Naive thymus-derived CD4-positive, alpha-beta T cell (primary cell): ENCODE measurements at regions not wholly inside any gene's neighbourhood (a gene's known extent, or its start where the extent isn't known, plus 50 kb on each side); places are given as distances from the start of the nearest gene placed in this dataset.

Experiments used
- ATAC-seq: fragments of 150-1000 bp; cut with Tn5 transposase; 2 replicates; pipeline ENCODE4 v1.10.0; 2021; ENCODE audit warnings: mild to moderate bottlenecking, moderate library complexity
- CTCF ChIA-PET: fragments of 350-600 bp; sonication (Branson Sonifier 250); formaldehyde crosslinking; loops from one replicate; lab custom pipeline; 2021; ENCODE audit warnings: antibody characterized with exemption; lab: Charles Lee
- POLR2A ChIA-PET: fragments of 350-600 bp; sonication (Branson Sonifier 250); formaldehyde crosslinking; loops from one replicate; lab custom pipeline; 2021; ENCODE audit warnings: antibody characterized with exemption, inconsistent platforms; lab: Charles Lee
- DNase-seq, 9 donors: peaks; one replicate each; pipeline versions ENCODE4 v3.0.0 to v3.0.0-alpha.2; 2020 to 2022; ENCODE audit warnings: mixed read lengths in 1 of 9
- H3K27ac ChIP-seq: one replicate; pipeline ENCODE4 v1.7.0; 2013; ENCODE audit warnings: mild to moderate bottlenecking, low read depth, low read length, moderate library complexity
- H3K27me3 ChIP-seq, 2 donors: one replicate each; pipeline ENCODE4 v1.7.0; 2013; ENCODE audit warnings: low read length in 2 of 2, mild to moderate bottlenecking in 2 of 2, moderate library complexity in 2 of 2; ENCODE audit not compliant: control insufficient read depth in 2 of 2, insufficient read depth in 2 of 2
- H3K36me3 ChIP-seq, 3 experiments: 1 replicate in 2 of 3; 2 replicates in 1 of 3; pipeline ENCODE4 v1.7.0; 2013; ENCODE audit warnings: low read length in 3 of 3, mild to moderate bottlenecking in 3 of 3, moderate library complexity in 1 of 3; ENCODE audit not compliant: insufficient read depth in 3 of 3, control insufficient read depth in 2 of 3
- H3K4me1 ChIP-seq, 2 donors: one replicate each; pipeline ENCODE4 v1.7.0; 2013; ENCODE audit warnings: low read length in 2 of 2, mild to moderate bottlenecking in 2 of 2, moderate library complexity in 1 of 2; ENCODE audit not compliant: control insufficient read depth in 2 of 2, insufficient read depth in 2 of 2
- H3K4me3 ChIP-seq: 2 replicates; pipeline ENCODE4 v1.7.0; 2013; ENCODE audit warnings: mild to moderate bottlenecking, low read length
- H3K9me3 ChIP-seq, 3 experiments: 1 replicate in 2 of 3; 2 replicates in 1 of 3; pipeline ENCODE4 v1.7.0; 2013; ENCODE audit warnings: low read length in 3 of 3; ENCODE audit not compliant: control insufficient read depth in 2 of 3
- H3K27ac Mint-ChIP-seq, 9 donors: one replicate each; pipeline ENCODE4 v1.8.0; 2020 to 2022; ENCODE audit warnings: mixed read lengths in 9 of 9, mild to moderate bottlenecking in 8 of 9, moderate library complexity in 5 of 9, inconsistent platforms in 2 of 9
- H3K27me3 Mint-ChIP-seq, 5 donors: one replicate each; pipeline ENCODE4 v1.8.0; 2021 to 2022; ENCODE audit warnings: mixed read lengths in 5 of 5, mild to moderate bottlenecking in 1 of 5
- H3K36me3 Mint-ChIP-seq, 5 donors: one replicate each; pipeline ENCODE4 v1.8.0; 2020 to 2022; ENCODE audit warnings: mixed read lengths in 5 of 5, mild to moderate bottlenecking in 3 of 5, inconsistent platforms in 1 of 5
- H3K4me1 Mint-ChIP-seq, 7 donors: one replicate each; pipeline ENCODE4 v1.8.0; 2020 to 2022; ENCODE audit warnings: mixed read lengths in 7 of 7, mild to moderate bottlenecking in 3 of 7, inconsistent platforms in 1 of 7
- H3K4me3 Mint-ChIP-seq, 10 donors: one replicate each; pipeline ENCODE4 v1.8.0; 2020 to 2022; ENCODE audit warnings: mild to moderate bottlenecking in 10 of 10, mixed read lengths in 10 of 10, moderate library complexity in 6 of 10, inconsistent platforms in 2 of 10
- H3K9me3 Mint-ChIP-seq, 11 donors: one replicate each; pipeline ENCODE4 v1.8.0; 2020 to 2022; ENCODE audit warnings: mixed read lengths in 11 of 11, mild to moderate bottlenecking in 4 of 11, inconsistent platforms in 1 of 11, moderate library complexity in 1 of 11
- intact Hi-C, 2 donors: fragments of 100-400 bp; cut with micrococcal nuclease; formaldehyde crosslinking; loops; one replicate each; pipeline ENCODE4 v1.15.1; 2023

- ATAC-seq = no peak
- H3K27me3 Mint-ChIP-seq = peaks cover 0 to 2% (median 0%) of the 10 kb centered on the region in 5 donors
Observed at GRCh38 chr5:130964231-130965202, 200.5 kb downstream of the HINT1 start.

GRCh38 chr5:130963798-130964197 lies 201.3 kb downstream of the HINT1 start:
- H3K36me3 Mint-ChIP-seq = peaks cover 0 to 4% (median 4%) of the 10 kb centered on the region in 5 donors
- H3K4me1 ChIP-seq = no peaks in the 10 kb centered on the region
- H3K4me3 ChIP-seq = no peak overlapping the region
- H3K27ac Mint-ChIP-seq = no peak overlapping the region
- no peaks in the 10 kb centered on the region for H3K4me1 Mint-ChIP-seq
- DNase-seq = no peak
- no peaks in the 10 kb centered on the region for H3K9me3 ChIP-seq
- H3K4me3 Mint-ChIP-seq = no peak overlapping the region
- POLR2A ChIA-PET = no interaction called here
- peaks cover 0 to 14% (median 8%) of the 10 kb centered on the region in 11 donors for H3K9me3 Mint-ChIP-seq
- no peaks in the 10 kb centered on the region for H3K36me3 ChIP-seq
- peaks cover 0 to 2% (median 0%) of the 10 kb centered on the region in 5 donors for H3K27me3 Mint-ChIP-seq
- intact Hi-C loops = no loop called here
- H3K27ac ChIP-seq = no peak overlapping the region
- CTCF ChIA-PET = no interaction called here
- ATAC-seq = no peak
- H3K27me3 ChIP-seq = no peaks in the 10 kb centered on the region

More at GRCh38 chr5:130964231-130965202, 200.5 kb downstream of the HINT1 start:
- Mint-ChIP-seq H3K4me3 (no peak overlapping the region), H3K27ac (no peak overlapping the region), H3K9me3 (peaks cover 0 to 14% (median 8%) of the 10 kb centered on the region in 11 donors), H3K36me3 (peaks cover 0 to 4% (median 4%) of the 10 kb centered on the region in 5 donors), H3K4me1 (no peaks in the 10 kb centered on the region)
- POLR2A ChIA-PET = interaction anchor here (0.7 kb wide), 1 partner anchor 278 kb away, joined by 3 read pairs; no protein-coding TSS in a partner anchor
- CTCF ChIA-PET = no interaction called here
- no peaks in the 10 kb centered on the region for H3K4me1 ChIP-seq
- no peaks in the 10 kb centered on the region for H3K27me3 ChIP-seq
- no peaks in the 10 kb centered on the region for H3K36me3 ChIP-seq
- DNase-seq = no peak
- H3K4me3 ChIP-seq = no peak overlapping the region
- no peak overlapping the region for H3K27ac ChIP-seq
- intact Hi-C loops = no loop called here
- no peaks in the 10 kb centered on the region for H3K9me3 ChIP-seq

GRCh38 chr5:130957151-130957550 lies 207.9 kb downstream of the HINT1 start:
- no peaks in the 10 kb centered on the region for H3K4me1 ChIP-seq
- no peak overlapping the region for H3K27ac ChIP-seq
- H3K27me3 Mint-ChIP-seq = no peaks in the 10 kb centered on the region
- no peak overlapping the region for H3K4me3 Mint-ChIP-seq
- POLR2A ChIA-PET = no interaction called here
- no peaks in the 10 kb centered on the region for H3K4me1 Mint-ChIP-seq
- H3K4me3 ChIP-seq = no peak overlapping the region
- no peak overlapping the region for H3K27ac Mint-ChIP-seq
- intact Hi-C loops = no loop called here
- CTCF ChIA-PET = no interaction called here
- peaks cover 0 to 2% (median 0%) of the 10 kb centered on the region in 5 donors for H3K36me3 Mint-ChIP-seq
- H3K27me3 ChIP-seq = no peaks in the 10 kb centered on the region
- DNase-seq (no peak), ATAC-seq (no peak)
- peaks cover 2 to 16% (median 5%) of the 10 kb centered on the region in 11 donors for H3K9me3 Mint-ChIP-seq
- no peaks in the 10 kb centered on the region for H3K9me3 ChIP-seq
- no peaks in the 10 kb centered on the region for H3K36me3 ChIP-seq

- H3K36me3 Mint-ChIP-seq = no peaks in the 10 kb centered on the region
- Histone ChIP-seq H3K27ac (no peak overlapping the region), H3K27me3 (no peaks in the 10 kb centered on the region), H3K4me1 (no peaks in the 10 kb centered on the region), H3K4me3 (no peak overlapping the region), H3K36me3 (no peaks in the 10 kb centered on the region), H3K9me3 (no peaks in the 10 kb centered on the region)
- intact Hi-C loops = no loop called here
- no peaks in the 10 kb centered on the region for H3K4me1 Mint-ChIP-seq
- POLR2A ChIA-PET = no interaction called here
- peaks cover 0 to 9% (median 1%) of the 10 kb centered on the region in 11 donors for H3K9me3 Mint-ChIP-seq
- no peak for DNase-seq
- H3K4me3 Mint-ChIP-seq = no peak overlapping the region
- peaks cover 0 to 4% (median 0%) of the 10 kb centered on the region in 5 donors for H3K27me3 Mint-ChIP-seq
- no peak for ATAC-seq
- CTCF ChIA-PET = no interaction called here
- H3K27ac Mint-ChIP-seq = no peak overlapping the region
Observed at GRCh38 chr5:130955041-130955440, 210.0 kb downstream of the HINT1 start.

DNA sequence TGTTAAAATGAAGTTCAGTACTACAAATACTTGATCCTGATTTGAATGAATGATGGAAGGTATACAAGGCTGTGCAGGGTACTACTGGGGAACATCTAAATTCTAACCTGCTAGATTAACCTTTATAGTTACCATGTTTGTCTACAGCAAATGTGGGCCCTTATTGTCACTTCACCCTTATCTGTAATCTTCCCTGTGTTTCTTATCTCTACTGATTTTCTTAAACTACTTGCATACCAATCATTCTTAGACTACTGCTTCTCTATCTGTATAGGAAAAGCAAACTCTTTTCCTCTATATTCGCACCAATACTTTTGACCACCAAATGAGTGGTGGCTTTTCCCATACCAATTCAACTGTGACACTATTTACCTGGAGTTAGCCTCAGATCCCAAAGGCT lies 210.7 kb downstream of the HINT1 start:
- Histone ChIP-seq H3K27ac (no peak overlapping the region), H3K9me3 (no peaks in the 10 kb centered on the region), H3K36me3 (no peaks in the 10 kb centered on the region), H3K4me1 (no peaks in the 10 kb centered on the region), H3K27me3 (no peaks in the 10 kb centered on the region), H3K4me3 (no peak overlapping the region)
- ATAC-seq (no peak), DNase-seq (no peak)
- H3K36me3 Mint-ChIP-seq = no peaks in the 10 kb centered on the region
- H3K4me1 Mint-ChIP-seq = no peaks in the 10 kb centered on the region
- H3K4me3 Mint-ChIP-seq = no peak overlapping the region
- ChIA-PET CTCF (no interaction called here), POLR2A (no interaction called here)
- intact Hi-C loops = no loop called here
- H3K27me3 Mint-ChIP-seq = peaks cover 0 to 4% (median 0%) of the 10 kb centered on the region in 5 donors
- peaks cover 0 to 9% (median 0%) of the 10 kb centered on the region in 11 donors for H3K9me3 Mint-ChIP-seq
- H3K27ac Mint-ChIP-seq = no peak overlapping the region

- Mint-ChIP-seq H3K9me3 (peaks cover 0 to 2% (median 0%) of the 10 kb centered on the region in 11 donors), H3K27me3 (no peaks in the 10 kb centered on the region), H3K36me3 (no peaks in the 10 kb centered on the region), H3K4me3 (no peak overlapping the region), H3K4me1 (no peaks in the 10 kb centered on the region), H3K27ac (no peak overlapping the region)
- H3K4me1 ChIP-seq = no peaks in the 10 kb centered on the region
- H3K36me3 ChIP-seq = no peaks in the 10 kb centered on the region
- H3K27ac ChIP-seq = no peak overlapping the region
- intact Hi-C loops = no loop called here
- H3K27me3 ChIP-seq = no peaks in the 10 kb centered on the region
- no peak overlapping the region for H3K4me3 ChIP-seq
- POLR2A ChIA-PET = no interaction called here
- ATAC-seq (no peak), DNase-seq (no peak)
- H3K9me3 ChIP-seq = no peaks in the 10 kb centered on the region
- CTCF ChIA-PET = interaction anchor here (0.6 kb wide), 1 partner anchor 138 kb away, joined by 3 read pairs; no protein-coding TSS in a partner anchor
Observed at GRCh38 chr5:130939059-130939458, 226.0 kb downstream of the HINT1 start.
